Mesenchymal stem cell (in vitro differentiated cells and primary cell): ENCODE measurements at regions not wholly inside any gene's neighbourhood (a gene's known extent, or its start where the extent isn't known, plus 50 kb on each side); places are given as distances from the start of the nearest gene placed in this dataset.
A peak's percentile ranks its signal among the peaks of the same experiment; 100 is the strongest.

Source experiments
- DNase-seq: peaks from one replicate; pipeline ENCODE4 v3.0.0-alpha.2; 2013
- H2AFZ ChIP-seq: one replicate; pipeline ENCODE4 v1.6.1; 2013; ENCODE audit warnings: low read depth, mild to moderate bottlenecking, control low read depth, inconsistent platforms, low read length, moderate library complexity
- H2AK5ac ChIP-seq: 2 replicates; pipeline ENCODE4 v1.6.1; 2013; ENCODE audit warnings: low read length, moderate library complexity, mild to moderate bottlenecking, inconsistent platforms; ENCODE audit not compliant: severe bottlenecking
- H2BK120ac ChIP-seq: one replicate; pipeline ENCODE4 v1.6.1; 2013; ENCODE audit warnings: low read depth, mild to moderate bottlenecking, inconsistent platforms, low read length, moderate library complexity
- H2BK12ac ChIP-seq, 2 experiments: one replicate each; pipeline ENCODE4 v1.6.1; 2013; ENCODE audit warnings: inconsistent platforms in 2 of 2, low read length in 2 of 2, mild to moderate bottlenecking in 2 of 2, moderate library complexity in 2 of 2, control low read depth in 1 of 2
- H2BK15ac ChIP-seq: one replicate; pipeline ENCODE4 v1.6.1; 2013; ENCODE audit warnings: mild to moderate bottlenecking, low read depth, inconsistent platforms; ENCODE audit not compliant: poor library complexity, severe bottlenecking
- H2BK5ac ChIP-seq: 2 replicates; pipeline ENCODE4 v1.6.1; 2013; ENCODE audit warnings: low read depth, mild to moderate bottlenecking, low read length, control low read depth, inconsistent platforms; ENCODE audit not compliant: poor library complexity, severe bottlenecking
- H3K14ac ChIP-seq, 2 experiments: one replicate each; pipeline ENCODE4 v1.6.1; 2013; ENCODE audit warnings: inconsistent platforms in 2 of 2, low read length in 2 of 2, control low read depth in 1 of 2, mild to moderate bottlenecking in 1 of 2, moderate library complexity in 1 of 2
- H3K18ac ChIP-seq, 2 experiments: one replicate each; pipeline ENCODE4 v1.6.1; 2013; ENCODE audit warnings: inconsistent platforms in 2 of 2, low read length in 2 of 2, control low read depth in 1 of 2, low read depth in 1 of 2, mild to moderate bottlenecking in 1 of 2
- H3K23ac ChIP-seq, 2 experiments: one replicate each; pipeline ENCODE4 v1.6.1; 2013; ENCODE audit warnings: inconsistent platforms in 2 of 2, low read length in 2 of 2, mild to moderate bottlenecking in 2 of 2, moderate library complexity in 2 of 2, control low read depth in 1 of 2
- H3K27ac ChIP-seq: 2 replicates; pipeline ENCODE4 v1.5.1; 2013; ENCODE audit warnings: mild to moderate bottlenecking, moderate library complexity, low read length, control low read depth, inconsistent platforms; ENCODE audit not compliant: poor library complexity, severe bottlenecking
- H3K27me3 ChIP-seq, 2 experiments: 2 replicates each; pipeline versions ENCODE4 v1.6.1 to v1.7.0; 2013; ENCODE audit warnings: low read length in 2 of 2, mild to moderate bottlenecking in 2 of 2, moderate library complexity in 2 of 2, control low read depth in 1 of 2, inconsistent platforms in 1 of 2; ENCODE audit not compliant: control insufficient read depth in 1 of 2, insufficient read depth in 1 of 2
- H3K36me3 ChIP-seq, 2 experiments: 2 replicates each; pipeline versions ENCODE4 v1.6.1 to v1.7.0; 2013; ENCODE audit warnings: low read length in 2 of 2, control low read depth in 1 of 2, inconsistent platforms in 1 of 2, low read depth in 1 of 2, mild to moderate bottlenecking in 1 of 2; ENCODE audit not compliant: insufficient read depth in 2 of 2, control insufficient read depth in 1 of 2
- H3K4ac ChIP-seq, 2 experiments: one replicate each; pipeline ENCODE4 v1.6.1; 2013; ENCODE audit warnings: inconsistent platforms in 2 of 2, low read length in 2 of 2, mild to moderate bottlenecking in 2 of 2, moderate library complexity in 2 of 2, control low read depth in 1 of 2, low read depth in 1 of 2
- H3K4me1 ChIP-seq: 2 replicates; pipeline ENCODE4 v1.6.1; 2013; ENCODE audit warnings: low read depth, low read length, control low read depth; ENCODE audit not compliant: control insufficient read depth, insufficient read depth
- H3K4me2 ChIP-seq: 2 replicates; pipeline ENCODE4 v1.6.1; 2013; ENCODE audit warnings: low read length, mild to moderate bottlenecking, inconsistent platforms; ENCODE audit not compliant: poor library complexity, severe bottlenecking
- H3K4me3 ChIP-seq, 2 experiments: 2 replicates each; pipeline versions ENCODE4 v1.5.1 to v1.7.0; 2013; ENCODE audit warnings: low read length in 2 of 2, mild to moderate bottlenecking in 2 of 2, control low read depth in 1 of 2, low read depth in 1 of 2; ENCODE audit not compliant: insufficient read depth in 1 of 2
- H3K79me1 ChIP-seq: replicated peaks from 2 replicates; pipeline ENCODE4 v1.6.1; 2013; ENCODE audit warnings: mild to moderate bottlenecking, control low read depth, low read length, inconsistent platforms; ENCODE audit not compliant: poor library complexity, severe bottlenecking
- H3K9ac ChIP-seq: 2 replicates; pipeline ENCODE4 v1.7.0; 2013; ENCODE audit warnings: mild to moderate bottlenecking, low read length, moderate library complexity
- H3K9me3 ChIP-seq: 2 replicates; pipeline ENCODE4 v1.7.0; 2013; ENCODE audit warnings: mild to moderate bottlenecking, low read length; ENCODE audit not compliant: control insufficient read depth
- H4K8ac ChIP-seq: one replicate; pipeline ENCODE4 v1.6.1; 2013; ENCODE audit warnings: inconsistent platforms, mild to moderate bottlenecking, low read length, moderate library complexity
- H4K91ac ChIP-seq: one replicate; pipeline ENCODE4 v1.6.1; 2013; ENCODE audit warnings: mild to moderate bottlenecking, low read length, inconsistent platforms
- WGBS: methylation state at CpG from one replicate; pipeline ENCODE4 v1.1.7; 2013; ENCODE audit warnings: mixed read lengths; 5-methylcytosine and 5-hydroxymethylcytosine counted together

DNA sequence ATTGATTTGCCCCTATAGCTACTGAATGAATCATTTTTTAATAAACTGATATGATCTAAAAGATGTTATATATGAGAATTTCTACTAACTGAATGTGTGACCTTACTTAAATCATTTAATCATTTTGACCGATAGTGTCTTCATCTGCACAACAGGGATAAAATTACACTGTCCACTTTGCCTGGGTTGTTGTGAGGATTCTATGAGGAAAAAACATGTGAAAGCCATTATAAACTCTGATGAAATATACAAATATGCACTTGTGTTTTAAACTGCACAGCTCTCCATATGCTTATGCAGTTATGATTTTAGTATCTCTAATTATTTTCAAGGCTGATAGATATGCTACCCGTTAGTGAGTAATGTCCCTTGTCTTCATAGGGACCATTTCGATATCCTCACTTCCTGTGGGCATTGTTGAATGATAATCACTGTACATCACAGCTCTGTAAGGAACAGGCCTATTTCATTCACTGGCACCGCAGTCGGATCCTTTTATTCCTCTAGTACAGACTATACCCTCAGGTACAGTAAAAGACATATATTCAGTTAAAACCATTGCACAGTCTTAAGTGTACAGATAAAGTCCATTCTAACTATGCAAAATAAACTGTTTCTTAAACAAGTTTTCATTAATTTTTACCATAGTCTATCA, 88.7 kb upstream of the RAP1B start:
- no peak overlapping the region for H3K4ac ChIP-seq
- H3K14ac ChIP-seq, result no peak overlapping the region
- no peak for DNase-seq
- H3K27me3 ChIP-seq, result no peaks in the 10 kb centered on the region
- peak overlapping the region; percentile 48 for H2BK5ac ChIP-seq
- H3K4me3 ChIP-seq, result peak overlapping the region in 1 of 2 experiments; percentile 59
- no peak overlapping the region for H2BK12ac ChIP-seq
- no peak overlapping the region for H3K23ac ChIP-seq
- no peak overlapping the region for H2AFZ ChIP-seq
- H2BK120ac ChIP-seq, result no peak overlapping the region
- H3K79me1 ChIP-seq, result no peaks in the 10 kb centered on the region
- no peak overlapping the region for H3K18ac ChIP-seq
- H3K4me1 ChIP-seq, result no peaks in the 10 kb centered on the region
- 98% methylated on average over 4 of the region's 5 CpGs for WGBS
- no peak overlapping the region for H2AK5ac ChIP-seq
- H3K9ac ChIP-seq, result peak overlapping the region; percentile 93
- no peaks in the 10 kb centered on the region for H3K36me3 ChIP-seq
- H2BK15ac ChIP-seq, result no peak overlapping the region
- no peaks in the 10 kb centered on the region for H3K9me3 ChIP-seq
- H3K27ac ChIP-seq, result peak overlapping the region; percentile 85
- no peak overlapping the region for H4K8ac ChIP-seq
- no peak overlapping the region for H3K4me2 ChIP-seq
- H4K91ac ChIP-seq, result no peak overlapping the region

DNA sequence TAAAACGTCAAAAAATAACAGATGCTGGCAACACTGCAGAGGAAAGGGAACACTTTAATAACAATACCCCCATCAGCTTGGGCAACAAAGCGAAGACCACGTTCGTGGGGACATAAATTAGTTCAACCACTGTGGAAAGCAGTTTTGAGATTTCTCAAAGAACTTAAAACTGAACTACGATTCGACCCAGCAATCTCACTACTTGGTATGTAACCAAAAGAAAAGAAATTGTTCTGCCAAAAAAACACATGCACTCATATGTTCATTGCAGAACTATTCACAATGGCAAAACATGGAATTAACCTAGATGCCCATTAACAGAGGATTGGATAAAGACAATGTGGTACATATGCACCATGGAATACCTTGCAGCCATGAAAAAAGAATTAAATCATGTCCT, 81.2 kb upstream of the RAP1B start:
- no peak overlapping the region for H3K14ac ChIP-seq
- WGBS, result 94% methylated on average over 6 of the region's 6 CpGs
- no peak overlapping the region for H3K4me3 ChIP-seq
- H2BK15ac ChIP-seq, result no peak overlapping the region
- H3K4me1 ChIP-seq, result peaks cover 2% of the 10 kb centered on the region
- no peak overlapping the region for H3K4ac ChIP-seq
- H3K27ac ChIP-seq, result no peak overlapping the region
- no peak overlapping the region for H2AFZ ChIP-seq
- H4K91ac ChIP-seq, result no peak overlapping the region
- no peak overlapping the region for H3K23ac ChIP-seq
- no peaks in the 10 kb centered on the region for H3K36me3 ChIP-seq
- no peak overlapping the region for H2BK12ac ChIP-seq
- no peak overlapping the region for H2AK5ac ChIP-seq
- no peaks in the 10 kb centered on the region for H3K27me3 ChIP-seq
- no peaks in the 10 kb centered on the region for H3K9me3 ChIP-seq
- no peak overlapping the region for H3K4me2 ChIP-seq
- no peaks in the 10 kb centered on the region for H3K79me1 ChIP-seq
- no peak overlapping the region for H2BK120ac ChIP-seq
- H2BK5ac ChIP-seq, result no peak overlapping the region
- peak overlapping the region; percentile 10 for H3K9ac ChIP-seq
- no peak overlapping the region for H4K8ac ChIP-seq
- no peak for DNase-seq
- no peak overlapping the region for H3K18ac ChIP-seq

DNA sequence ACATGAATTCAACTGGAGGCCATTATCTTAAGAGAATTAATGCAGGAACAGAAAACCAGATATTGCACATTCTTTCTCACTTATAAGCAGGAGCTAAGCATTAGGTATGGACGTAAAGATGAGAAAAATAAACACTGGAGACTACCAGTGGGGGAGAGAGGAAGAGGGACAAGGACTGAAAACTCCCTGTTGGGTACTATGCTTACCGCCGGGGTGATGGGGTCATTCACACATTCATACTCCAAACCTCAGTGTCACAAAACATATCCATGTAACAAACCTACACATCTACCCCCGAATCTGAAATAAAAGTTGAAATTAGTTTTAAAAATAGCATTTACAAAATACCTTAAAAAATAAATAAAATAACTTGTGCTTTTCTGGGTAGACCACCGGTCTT, 80.8 kb upstream of the RAP1B start:
- H3K18ac ChIP-seq, result no peak overlapping the region
- H3K4me1 ChIP-seq, result peaks cover 2% of the 10 kb centered on the region
- H3K4ac ChIP-seq, result no peak overlapping the region
- H3K27me3 ChIP-seq, result no peaks in the 10 kb centered on the region
- 100% methylated on average over 1 of the region's 5 CpGs for WGBS
- no peak overlapping the region for H4K8ac ChIP-seq
- H2BK15ac ChIP-seq, result no peak overlapping the region
- H3K79me1 ChIP-seq, result no peaks in the 10 kb centered on the region
- H2BK5ac ChIP-seq, result no peak overlapping the region
- H3K23ac ChIP-seq, result no peak overlapping the region
- H3K36me3 ChIP-seq, result no peaks in the 10 kb centered on the region
- no peak overlapping the region for H3K9ac ChIP-seq
- no peak overlapping the region for H2BK120ac ChIP-seq
- no peak overlapping the region for H3K4me2 ChIP-seq
- H3K9me3 ChIP-seq, result no peaks in the 10 kb centered on the region
- H3K4me3 ChIP-seq, result no peak overlapping the region
- no peak overlapping the region for H4K91ac ChIP-seq
- H2BK12ac ChIP-seq, result no peak overlapping the region
- DNase-seq, result no peak
- H2AK5ac ChIP-seq, result peak overlapping the region; percentile 17
- H3K27ac ChIP-seq, result no peak overlapping the region
- no peak overlapping the region for H3K14ac ChIP-seq
- H2AFZ ChIP-seq, result no peak overlapping the region

DNA sequence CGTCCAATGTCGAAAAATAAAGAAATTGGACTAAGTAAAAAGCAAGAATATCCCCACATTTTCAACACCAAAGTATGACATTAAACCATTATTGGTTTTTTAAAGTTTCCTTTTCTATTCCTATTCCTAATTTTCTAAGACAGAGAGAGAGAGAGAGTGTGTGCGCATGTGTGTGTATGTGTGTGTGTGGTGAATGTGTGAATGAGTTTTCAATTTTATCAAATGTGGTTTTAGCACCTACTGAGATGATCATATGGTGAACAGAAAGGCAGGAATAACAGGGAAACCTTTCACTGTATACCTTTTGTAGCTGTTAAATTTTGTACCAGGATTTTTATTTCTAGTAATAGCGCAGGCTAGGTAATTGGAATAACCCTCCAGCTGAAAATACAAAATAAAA, 80.4 kb upstream of the RAP1B start:
- no peak overlapping the region for H4K91ac ChIP-seq
- WGBS, result 100% methylated on average over 3 of the region's 4 CpGs

More for the DNA sequence above, 80.4 kb upstream of the RAP1B start:
- Histone ChIP-seq H3K27ac (no peak overlapping the region), H2BK120ac (no peak overlapping the region), H3K4me3 (no peak overlapping the region), H3K18ac (no peak overlapping the region), H3K27me3 (no peaks in the 10 kb centered on the region), H3K4me1 (peaks cover 2% of the 10 kb centered on the region), H3K36me3 (no peaks in the 10 kb centered on the region), H3K79me1 (no peaks in the 10 kb centered on the region), H2AFZ (no peak overlapping the region), H2AK5ac (no peak overlapping the region), H3K9ac (no peak overlapping the region), H4K8ac (no peak overlapping the region), H2BK12ac (no peak overlapping the region), H2BK15ac (no peak overlapping the region), H2BK5ac (no peak overlapping the region), H3K23ac (no peak overlapping the region), H3K9me3 (no peaks in the 10 kb centered on the region), H3K4ac (no peak overlapping the region), H3K4me2 (no peak overlapping the region), H3K14ac (no peak overlapping the region)
- DNase-seq, result no peak
